NB4 (cell line): ENCODE measurements at regions not wholly inside any gene's neighbourhood (a gene's known extent, or its start where the extent isn't known, plus 50 kb on each side); places are given as distances from the start of the nearest gene placed in this dataset.

ENCODE experiments used
- DNase-seq: peaks from one replicate; pipeline ENCODE4 v3.0.0; 2010; ENCODE audit warnings: low read depth
- H3K4me3 ChIP-seq: one replicate; pipeline ENCODE4 v1.5.1; 2011; ENCODE audit warnings: mild to moderate bottlenecking, low read depth, low read length, moderate library complexity
- CTCF ChIP-seq: IDR thresholded peaks from one replicate; pipeline ENCODE4 v1.5.1; 2012; ENCODE audit warnings: low read depth, low read length
- MAX ChIP-seq: IDR thresholded peaks from 2 replicates; pipeline ENCODE4 v1.6.1; 2011; ENCODE audit warnings: low read depth, low read length
- MYC ChIP-seq: IDR thresholded peaks from 2 replicates; pipeline ENCODE4 v1.6.1; 2011; ENCODE audit warnings: low read depth, low read length
- POLR2A ChIP-seq: IDR thresholded peaks from 2 replicates; pipeline ENCODE4 v1.6.1; 2011; ENCODE audit warnings: mild to moderate bottlenecking; ENCODE audit not compliant: insufficient read length; ENCODE audit errors: extremely low read depth

- TF ChIP-seq CTCF, result no peak
- TF ChIP-seq POLR2A, result no peak
- TF ChIP-seq MAX, result no peak
- TF ChIP-seq MYC, result no peak
- no peak for DNase-seq
- no peak overlapping the region for H3K4me3 ChIP-seq
These were observed 63.8 kb downstream of the MRPL46 start for GRCh38 chr15:88403351-88403791.

- peak; percentile 19 for DNase-seq
- no peak overlapping the region for H3K4me3 ChIP-seq
- TF ChIP-seq POLR2A (no peak), MAX (no peak), CTCF (no peak), MYC (no peak)
These were observed 65.1 kb downstream of the MRPL46 start for GRCh38 chr15:88401996-88402656.

DNA sequence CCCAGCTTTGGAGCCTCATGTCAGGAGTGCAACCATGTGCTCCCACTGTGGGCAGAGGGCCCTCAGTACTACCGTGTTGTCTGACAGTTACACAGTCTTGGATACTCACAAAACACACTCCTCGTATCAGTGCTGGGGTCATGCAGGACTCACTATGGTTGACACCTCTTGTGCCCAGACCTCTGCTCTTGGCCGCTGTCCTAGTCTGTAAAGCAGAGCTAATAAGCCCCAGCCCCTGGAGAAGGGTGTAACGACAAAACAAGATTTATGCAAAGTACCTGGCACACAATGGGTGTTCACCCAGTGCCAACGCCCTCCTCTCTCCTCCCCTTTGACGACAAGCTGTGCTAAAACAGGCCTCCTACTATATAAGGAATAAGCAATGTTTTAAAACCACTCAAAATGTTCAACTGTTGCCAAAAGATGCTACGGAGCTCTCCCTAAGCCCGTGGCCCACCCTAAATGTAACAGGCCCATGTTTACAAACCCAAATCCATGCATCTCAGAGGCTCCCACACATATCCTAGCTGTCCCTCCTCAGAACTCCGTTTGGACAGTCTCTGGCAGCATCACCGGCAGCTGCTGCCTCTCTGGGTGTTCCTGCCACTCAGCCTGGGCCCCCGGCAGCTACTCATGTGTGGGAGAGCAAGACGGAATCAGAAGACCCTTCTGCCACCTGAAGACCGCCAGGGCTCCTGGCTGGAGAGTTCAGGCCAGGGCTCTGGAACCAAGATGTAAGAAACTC is 65.8 kb downstream of the MRPL46 start:
- DNase-seq, result no peak
- no peak overlapping the region for H3K4me3 ChIP-seq
- TF ChIP-seq MYC, result no peak
- TF ChIP-seq MAX, result no peak
- TF ChIP-seq CTCF, result no peak

GRCh38 chr15:88400591-88401250 is 66.5 kb downstream of the MRPL46 start:
- TF ChIP-seq MAX (no peak), CTCF (no peak), POLR2A (no peak), MYC (no peak)
- no peak for DNase-seq
- no peak overlapping the region for H3K4me3 ChIP-seq

- no peak for DNase-seq
- no peak overlapping the region for H3K4me3 ChIP-seq
- no peak for TF ChIP-seq CTCF
- no peak for TF ChIP-seq MAX
These were observed 67.1 kb downstream of the MRPL46 start for GRCh38 chr15:88400084-88400483.
